LNCaP clone FGC (cell line): ENCODE measurements at regions not wholly inside any gene's neighbourhood (a gene's known extent, or its start where the extent isn't known, plus 50 kb on each side); places are given as distances from the start of the nearest gene placed in this dataset.
"Not testable (repeated sequence)": the region's sequence is repeated elsewhere in the genome, so short reads cannot be mapped to it uniquely, and the experiment has no call there.

ENCODE experiments used
- DNase-seq: peaks from one replicate; pipeline ENCODE4 v3.0.0-alpha.2; 2011; ENCODE audit warnings: low read depth
- H3K4me3 ChIP-seq: 2 replicates; pipeline ENCODE4 v1.5.1; 2011; ENCODE audit warnings: mild to moderate bottlenecking, low read depth, low read length, control low read depth
- TF ChIP-seq, protein P1 (sequence below): IDR thresholded peaks from 2 replicates; pipeline ENCODE4 v1.5.1; 2012; ENCODE audit warnings: mild to moderate bottlenecking; ENCODE audit not compliant: control insufficient read depth, insufficient read depth; ENCODE audit errors: extremely low read depth

DNA sequence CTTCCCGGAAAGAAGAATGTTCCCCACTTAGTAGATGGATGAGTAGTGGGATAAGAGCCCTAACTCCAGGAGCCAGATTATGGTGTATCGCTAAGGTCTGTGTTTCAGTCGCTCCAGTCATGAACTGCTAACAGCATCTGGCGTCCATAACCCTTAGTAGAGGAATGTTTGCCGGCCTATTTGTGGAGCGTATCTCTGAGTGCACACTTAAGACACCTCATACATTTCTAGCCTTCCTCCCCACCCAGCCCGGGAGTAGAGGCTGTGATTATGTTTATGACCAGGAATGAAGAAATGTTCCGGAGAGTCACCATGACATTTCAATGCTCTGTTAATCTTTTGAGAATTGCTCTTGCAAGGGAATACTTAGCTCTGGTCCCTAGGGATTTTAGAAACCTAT, 251.1 kb upstream of the SOX4 start:
- DNase-seq, result no peak
- TF ChIP-seq, protein P1, sequence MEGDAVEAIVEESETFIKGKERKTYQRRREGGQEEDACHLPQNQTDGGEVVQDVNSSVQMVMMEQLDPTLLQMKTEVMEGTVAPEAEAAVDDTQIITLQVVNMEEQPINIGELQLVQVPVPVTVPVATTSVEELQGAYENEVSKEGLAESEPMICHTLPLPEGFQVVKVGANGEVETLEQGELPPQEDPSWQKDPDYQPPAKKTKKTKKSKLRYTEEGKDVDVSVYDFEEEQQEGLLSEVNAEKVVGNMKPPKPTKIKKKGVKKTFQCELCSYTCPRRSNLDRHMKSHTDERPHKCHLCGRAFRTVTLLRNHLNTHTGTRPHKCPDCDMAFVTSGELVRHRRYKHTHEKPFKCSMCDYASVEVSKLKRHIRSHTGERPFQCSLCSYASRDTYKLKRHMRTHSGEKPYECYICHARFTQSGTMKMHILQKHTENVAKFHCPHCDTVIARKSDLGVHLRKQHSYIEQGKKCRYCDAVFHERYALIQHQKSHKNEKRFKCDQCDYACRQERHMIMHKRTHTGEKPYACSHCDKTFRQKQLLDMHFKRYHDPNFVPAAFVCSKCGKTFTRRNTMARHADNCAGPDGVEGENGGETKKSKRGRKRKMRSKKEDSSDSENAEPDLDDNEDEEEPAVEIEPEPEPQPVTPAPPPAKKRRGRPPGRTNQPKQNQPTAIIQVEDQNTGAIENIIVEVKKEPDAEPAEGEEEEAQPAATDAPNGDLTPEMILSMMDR, result no peak
- H3K4me3 ChIP-seq, result no peak overlapping the region

- H3K4me3 ChIP-seq, DNase-seq: not testable (repeated sequence)
Observed at GRCh38 chr6:21345704-21346103, 247.8 kb upstream of the SOX4 start.

GRCh38 chr6:21348146-21348503, 245.4 kb upstream of the SOX4 start:
- no peak for DNase-seq
- TF ChIP-seq, protein P1, result no peak
- H3K4me3 ChIP-seq, result no peak overlapping the region

- H3K4me3 ChIP-seq, result no peak overlapping the region
- TF ChIP-seq, protein P1, result no peak
- DNase-seq, result no peak
Observed at GRCh38 chr6:21348504-21349195, 244.9 kb upstream of the SOX4 start.

DNA sequence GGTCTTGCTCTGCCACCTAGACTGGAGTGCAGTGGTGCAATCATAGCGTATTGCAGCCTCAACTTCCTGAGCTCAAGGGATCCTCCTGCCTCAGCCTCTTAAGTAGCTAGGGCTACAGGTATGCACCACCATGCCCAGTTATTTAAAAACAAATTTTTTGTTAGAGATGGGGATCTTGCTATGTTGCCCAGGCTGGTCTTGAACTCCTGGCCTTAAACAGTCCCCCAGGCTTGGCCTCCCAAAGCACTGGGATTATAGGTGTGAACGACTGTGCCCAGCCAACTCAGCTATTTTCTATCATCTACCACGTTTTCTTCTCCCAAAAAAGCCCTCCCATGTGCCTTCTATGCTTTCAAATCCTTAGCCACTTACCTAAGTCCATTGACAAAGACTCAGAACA, 243.7 kb upstream of the SOX4 start:
- H3K4me3 ChIP-seq, result no peak overlapping the region
- TF ChIP-seq, protein P1, result no peak
- DNase-seq, result no peak

GRCh38 chr6:21350926-21351325, 242.6 kb upstream of the SOX4 start:
- TF ChIP-seq, protein P1, result no peak
- DNase-seq, result no peak
- no peak overlapping the region for H3K4me3 ChIP-seq

GRCh38 chr6:21352131-21352530, 241.4 kb upstream of the SOX4 start:
- TF ChIP-seq, protein P1, result no peak
- H3K4me3 ChIP-seq, result no peak overlapping the region
- no peak for DNase-seq
